ENCODE measurements at regions not wholly inside any gene's neighbourhood (a gene's known extent, or its start where the extent isn't known, plus 50 kb on each side); places are given as distances from the start of the nearest gene placed in this dataset.
"Not testable (repeated sequence)": the region's sequence is repeated elsewhere in the genome, so short reads cannot be mapped to it uniquely, and the experiment has no call there.

GRCh38 chr3:153513236-153513635 is 351.2 kb downstream of the RAP2B start:
- DNase-seq: no peak
- no peak overlapping the region for H3K27ac Mint-ChIP-seq
- peaks cover 4% of the 10 kb centered on the region for H3K9me3 Mint-ChIP-seq
- no peaks in the 10 kb centered on the region for H3K27me3 Mint-ChIP-seq
- no peaks in the 10 kb centered on the region for H3K36me3 Mint-ChIP-seq (ENCODE audit: low read depth)
- no peak overlapping the region for H3K4me3 Mint-ChIP-seq
- intact Hi-C loops (cut with micrococcal nuclease): no loop called here
- H3K4me1 Mint-ChIP-seq: no peaks in the 10 kb centered on the region
- CTCF ChIA-PET: no interaction called here
- POLR2A ChIA-PET: no interaction called here
- TF ChIP-seq CTCF (IDR thresholded peaks at IDR 0.05): no peak
- no peak for ATAC-seq (ENCODE audit: low read depth)

GRCh38 chr3:153528473-153528872 is 366.4 kb downstream of the RAP2B start:
- Mint-ChIP-seq H3K9me3 (peaks cover 15% of the 10 kb centered on the region), H3K4me3 (no peak overlapping the region), H3K27ac (no peak overlapping the region), H3K36me3 (ENCODE audit: low read depth) (no peaks in the 10 kb centered on the region), H3K4me1 (no peaks in the 10 kb centered on the region), H3K27me3 (no peaks in the 10 kb centered on the region)
- ChIA-PET POLR2A (no interaction called here), CTCF (no interaction called here)
- no peak for ATAC-seq (ENCODE audit: low read depth)
- no peak for TF ChIP-seq CTCF (IDR thresholded peaks at IDR 0.05)
- intact Hi-C loops (cut with micrococcal nuclease): no loop called here
- no peak for DNase-seq

GRCh38 chr3:153539263-153539662 is 377.2 kb downstream of the RAP2B start:
- DNase-seq (no peak), ATAC-seq (ENCODE audit: low read depth) (no peak)
- intact Hi-C loops (cut with micrococcal nuclease): no loop called here
- Mint-ChIP-seq H3K27me3 (no peaks in the 10 kb centered on the region), H3K27ac (no peak overlapping the region), H3K4me1 (no peaks in the 10 kb centered on the region), H3K36me3 (ENCODE audit: low read depth) (no peaks in the 10 kb centered on the region), H3K4me3 (no peak overlapping the region), H3K9me3 (peaks cover 6% of the 10 kb centered on the region)
- CTCF ChIA-PET: no interaction called here
- POLR2A ChIA-PET: no interaction called here
- TF ChIP-seq CTCF (IDR thresholded peaks at IDR 0.05): no peak

GRCh38 chr3:153545471-153545870 is 383.4 kb downstream of the RAP2B start:
- Mint-ChIP-seq H3K9me3 (peaks cover 4% of the 10 kb centered on the region), H3K27me3 (no peaks in the 10 kb centered on the region), H3K4me3 (no peak overlapping the region), H3K36me3 (ENCODE audit: low read depth) (no peaks in the 10 kb centered on the region), H3K27ac (no peak overlapping the region), H3K4me1 (no peaks in the 10 kb centered on the region)
- ATAC-seq (ENCODE audit: low read depth) (no peak), DNase-seq (no peak)
- CTCF ChIA-PET: no interaction called here
- intact Hi-C loops (cut with micrococcal nuclease): no loop called here
- POLR2A ChIA-PET: no interaction called here
- no peak for TF ChIP-seq CTCF (IDR thresholded peaks at IDR 0.05)

GRCh38 chr3:153547970-153548369 is 385.9 kb downstream of the RAP2B start:
- Mint-ChIP-seq H3K4me3 (no peak overlapping the region), H3K27me3 (no peaks in the 10 kb centered on the region), H3K36me3 (ENCODE audit: low read depth) (no peaks in the 10 kb centered on the region), H3K27ac (no peak overlapping the region), H3K9me3 (peaks cover 4% of the 10 kb centered on the region), H3K4me1 (no peaks in the 10 kb centered on the region)
- ATAC-seq (ENCODE audit: low read depth): no peak
- ChIA-PET CTCF (no interaction called here), POLR2A (no interaction called here)
- TF ChIP-seq CTCF (IDR thresholded peaks at IDR 0.05): no peak
- intact Hi-C loops (cut with micrococcal nuclease): no loop called here
- DNase-seq: no peak

- ATAC-seq (ENCODE audit: low read depth); H3K4me1 Mint-ChIP-seq; CTCF ChIA-PET; POLR2A ChIA-PET; H3K36me3 Mint-ChIP-seq (ENCODE audit: low read depth); intact Hi-C loops (cut with micrococcal nuclease); H3K27ac Mint-ChIP-seq; H3K4me3 Mint-ChIP-seq; DNase-seq; H3K9me3 Mint-ChIP-seq; H3K27me3 Mint-ChIP-seq: not testable (repeated sequence)
Observed at GRCh38 chr3:153549686-153550085, 387.7 kb downstream of the RAP2B start.
